ENCODE measurements at regions not wholly inside any gene's neighbourhood (a gene's known extent, or its start where the extent isn't known, plus 50 kb on each side); places are given as distances from the start of the nearest gene placed in this dataset.

DNA sequence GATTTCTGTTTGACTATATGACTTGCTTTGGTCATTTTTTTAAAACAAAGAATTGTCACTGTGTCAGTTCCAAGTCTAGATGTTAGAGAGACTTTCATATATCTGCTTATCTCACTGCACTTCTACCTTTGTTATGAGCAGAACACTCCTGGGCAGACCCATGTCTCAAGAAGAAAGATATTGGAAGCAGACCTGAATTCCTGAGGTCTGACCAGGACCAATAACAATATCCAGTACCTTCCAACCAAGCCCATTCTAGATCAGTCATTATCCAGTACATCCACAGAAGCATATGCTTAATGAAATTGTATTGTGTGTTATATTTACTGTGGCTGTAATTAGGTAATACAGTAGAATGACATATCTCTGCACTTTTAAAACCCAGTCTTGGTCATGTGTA is 811.3 kb upstream of the GBE1 start:
- Histone ChIP-seq H3K4me3 (no peak overlapping the region), H3K9me3 (no peaks in the 10 kb centered on the region), H3K36me3 (ENCODE audit: low read depth, missing control alignments) (no peaks in the 10 kb centered on the region), H3K27ac (no peak overlapping the region), H3K27me3 (no peaks in the 10 kb centered on the region), H3K4me1 (no peaks in the 10 kb centered on the region)
- DNase-seq: no peak
- no peak for TF ChIP-seq POLR2A (IDR thresholded peaks at IDR 0.05)
- TF ChIP-seq, protein P1, sequence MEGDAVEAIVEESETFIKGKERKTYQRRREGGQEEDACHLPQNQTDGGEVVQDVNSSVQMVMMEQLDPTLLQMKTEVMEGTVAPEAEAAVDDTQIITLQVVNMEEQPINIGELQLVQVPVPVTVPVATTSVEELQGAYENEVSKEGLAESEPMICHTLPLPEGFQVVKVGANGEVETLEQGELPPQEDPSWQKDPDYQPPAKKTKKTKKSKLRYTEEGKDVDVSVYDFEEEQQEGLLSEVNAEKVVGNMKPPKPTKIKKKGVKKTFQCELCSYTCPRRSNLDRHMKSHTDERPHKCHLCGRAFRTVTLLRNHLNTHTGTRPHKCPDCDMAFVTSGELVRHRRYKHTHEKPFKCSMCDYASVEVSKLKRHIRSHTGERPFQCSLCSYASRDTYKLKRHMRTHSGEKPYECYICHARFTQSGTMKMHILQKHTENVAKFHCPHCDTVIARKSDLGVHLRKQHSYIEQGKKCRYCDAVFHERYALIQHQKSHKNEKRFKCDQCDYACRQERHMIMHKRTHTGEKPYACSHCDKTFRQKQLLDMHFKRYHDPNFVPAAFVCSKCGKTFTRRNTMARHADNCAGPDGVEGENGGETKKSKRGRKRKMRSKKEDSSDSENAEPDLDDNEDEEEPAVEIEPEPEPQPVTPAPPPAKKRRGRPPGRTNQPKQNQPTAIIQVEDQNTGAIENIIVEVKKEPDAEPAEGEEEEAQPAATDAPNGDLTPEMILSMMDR (IDR thresholded peaks at IDR 0.05): no peak
- intact Hi-C loops (cut with DNase I; ENCODE audit: low total_unique reads): no loop called here

GRCh38 chr3:82568776-82569338 is 807.4 kb upstream of the GBE1 start:
- Histone ChIP-seq H3K36me3 (ENCODE audit: low read depth, missing control alignments) (no peaks in the 10 kb centered on the region), H3K27ac (no peak overlapping the region), H3K4me3 (no peak overlapping the region), H3K9me3 (no peaks in the 10 kb centered on the region), H3K27me3 (no peaks in the 10 kb centered on the region), H3K4me1 (no peaks in the 10 kb centered on the region)
- TF ChIP-seq POLR2A (IDR thresholded peaks at IDR 0.05): no peak
- TF ChIP-seq, protein P1 (IDR thresholded peaks at IDR 0.05): no peak
- DNase-seq: no peak
- intact Hi-C loops (cut with DNase I; ENCODE audit: low total_unique reads): no loop called here
- 83 to 92% methylated on average over 3 of the region's 3 CpGs for WGBS, 2 donors

DNA sequence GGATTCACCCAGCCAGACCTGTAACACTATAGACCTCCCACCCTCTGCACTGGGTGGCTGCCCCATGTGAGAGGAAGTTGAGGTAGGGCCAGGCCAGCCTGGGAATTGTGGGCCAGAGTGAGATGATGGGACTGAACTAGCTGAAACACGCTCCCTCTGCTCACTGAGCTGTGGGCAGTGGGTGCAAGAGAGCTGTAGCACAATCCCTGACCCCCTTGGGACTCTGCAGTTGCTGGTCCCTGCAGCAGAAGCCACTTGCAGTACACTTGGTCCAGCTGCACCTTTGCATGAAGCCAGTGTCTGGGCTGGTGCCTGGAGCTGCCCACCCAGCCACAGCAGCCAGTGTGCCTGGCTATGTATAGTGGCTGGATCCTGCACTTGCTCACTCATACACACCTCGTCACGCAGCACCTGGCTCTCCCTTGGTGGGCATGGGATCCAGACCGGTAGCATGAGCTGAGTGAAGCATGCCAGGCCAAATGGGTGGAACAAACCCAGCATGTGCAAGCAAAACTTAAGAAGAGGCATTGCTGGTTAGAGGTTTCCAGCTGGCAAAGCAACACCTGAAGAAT is 805.7 kb upstream of the GBE1 start:
- no peak overlapping the region for H3K4me3 ChIP-seq
- no peak overlapping the region for H3K27ac ChIP-seq
- WGBS, 2 donors: 100% methylated on average over 4 of the region's 4 CpGs
- intact Hi-C loops (cut with DNase I; ENCODE audit: low total_unique reads): no loop called here
- H3K9me3 ChIP-seq: no peaks in the 10 kb centered on the region
- no peaks in the 10 kb centered on the region for H3K27me3 ChIP-seq
- H3K4me1 ChIP-seq: no peaks in the 10 kb centered on the region
- no peak for DNase-seq
- H3K36me3 ChIP-seq (ENCODE audit: low read depth, missing control alignments): no peaks in the 10 kb centered on the region
- TF ChIP-seq, protein P1 (IDR thresholded peaks at IDR 0.05): no peak
- TF ChIP-seq POLR2A (IDR thresholded peaks at IDR 0.05): no peak

DNA sequence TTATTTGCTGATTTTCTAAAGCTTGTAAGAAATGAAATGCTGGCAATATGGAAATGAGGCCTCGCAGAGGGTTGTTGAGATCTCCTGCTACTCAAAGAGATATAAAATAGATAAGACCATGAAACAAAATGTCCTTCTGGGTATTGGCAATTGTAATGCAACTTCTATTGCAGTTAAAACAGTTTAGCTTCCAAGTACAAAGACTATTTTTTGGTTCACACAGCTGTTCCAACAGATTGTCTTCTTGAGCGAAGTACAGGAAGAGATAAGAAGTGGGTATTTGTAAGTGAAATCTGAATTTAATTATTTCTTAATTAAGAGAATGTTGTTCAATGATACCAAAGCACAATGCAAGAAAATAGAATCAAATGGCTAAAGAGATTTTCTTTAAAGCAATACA is 801.5 kb upstream of the GBE1 start:
- Histone ChIP-seq H3K9me3 (no peaks in the 10 kb centered on the region), H3K36me3 (ENCODE audit: low read depth, missing control alignments) (no peaks in the 10 kb centered on the region), H3K27me3 (no peaks in the 10 kb centered on the region), H3K27ac (no peak overlapping the region), H3K4me1 (no peaks in the 10 kb centered on the region), H3K4me3 (no peak overlapping the region)
- WGBS, 2 donors: 37 to 61% methylated on average over 2 of the region's 2 CpGs
- intact Hi-C loops (cut with DNase I; ENCODE audit: low total_unique reads): no loop called here
- no peak for TF ChIP-seq POLR2A (IDR thresholded peaks at IDR 0.05)
- TF ChIP-seq, protein P1 (IDR thresholded peaks at IDR 0.05): no peak
- DNase-seq: no peak

GRCh38 chr3:82561784-82562183 is 800.3 kb upstream of the GBE1 start:
- no peak overlapping the region for H3K4me3 ChIP-seq
- H3K36me3 ChIP-seq (ENCODE audit: low read depth, missing control alignments): no peaks in the 10 kb centered on the region
- H3K9me3 ChIP-seq: no peaks in the 10 kb centered on the region
- WGBS, 2 donors: 95 to 96% methylated on average over 2 of the region's 2 CpGs
- no peak for DNase-seq
- TF ChIP-seq, protein P1 (IDR thresholded peaks at IDR 0.05): no peak
- no peak for TF ChIP-seq POLR2A (IDR thresholded peaks at IDR 0.05)
- intact Hi-C loops (cut with DNase I; ENCODE audit: low total_unique reads): no loop called here
- no peaks in the 10 kb centered on the region for H3K4me1 ChIP-seq
- no peaks in the 10 kb centered on the region for H3K27me3 ChIP-seq
- H3K27ac ChIP-seq: no peak overlapping the region

Data from testis (tissue), 2 donors.